Left kidney (tissue), 1 donor: ENCODE measurements at regions not wholly inside any gene's neighbourhood (a gene's known extent, or its start where the extent isn't known, plus 50 kb on each side); places are given as distances from the start of the nearest gene placed in this dataset.
"Not testable (repeated sequence)": the region's sequence is repeated elsewhere in the genome, so short reads cannot be mapped to it uniquely, and the experiment has no call there.

Experiments
- DNase-seq: peaks from one replicate; pipeline ENCODE4 v3.0.0-alpha.2; 2013

- not testable (repeated sequence) for DNase-seq
Observed at GRCh38 chr4:158407961-158408360, 113.7 kb upstream of the RXFP1 start.

GRCh38 chr4:158410272-158410671 lies 111.4 kb upstream of the RXFP1 start:
- DNase-seq: no peak

GRCh38 chr4:158411269-158411668 lies 110.4 kb upstream of the RXFP1 start:
- DNase-seq: no peak

- DNase-seq: not testable (repeated sequence)
Observed at GRCh38 chr4:158418679-158419078, 103.0 kb upstream of the RXFP1 start.

GRCh38 chr4:158420782-158421181 lies 100.9 kb upstream of the RXFP1 start:
- no peak for DNase-seq

GRCh38 chr4:158422546-158422945 lies 99.1 kb upstream of the RXFP1 start:
- DNase-seq: no peak

- DNase-seq: no peak
Observed at GRCh38 chr4:158428242-158428641, 93.4 kb upstream of the RXFP1 start.

GRCh38 chr4:158442736-158443135 lies 78.9 kb upstream of the RXFP1 start:
- DNase-seq: no peak

- DNase-seq: no peak
Observed at GRCh38 chr4:158443731-158444130, 78.0 kb upstream of the RXFP1 start.

GRCh38 chr4:158444621-158445020 lies 77.1 kb upstream of the RXFP1 start:
- DNase-seq: no peak

- no peak for DNase-seq
Observed at GRCh38 chr4:158446106-158446505, 75.6 kb upstream of the RXFP1 start.

GRCh38 chr4:158450741-158451140 lies 70.9 kb upstream of the RXFP1 start:
- no peak for DNase-seq

- DNase-seq: not testable (repeated sequence)
Observed at GRCh38 chr4:158452116-158452515, 69.6 kb upstream of the RXFP1 start.

- DNase-seq: no peak
Observed at GRCh38 chr4:158458271-158458895, 63.3 kb upstream of the RXFP1 start.

- DNase-seq: no peak
Observed at GRCh38 chr4:158459085-158459820, 62.4 kb upstream of the RXFP1 start.

- no peak for DNase-seq
Observed at GRCh38 chr4:158461336-158461735, 60.3 kb upstream of the RXFP1 start.

- no peak for DNase-seq
Observed at GRCh38 chr4:158462611-158463010, 59.1 kb upstream of the RXFP1 start.
